BE2C (cell line): ENCODE measurements at regions not wholly inside any gene's neighbourhood (a gene's known extent, or its start where the extent isn't known, plus 50 kb on each side); places are given as distances from the start of the nearest gene placed in this dataset.

Experiments used
- DNase-seq: peaks from one replicate; pipeline ENCODE4 v3.0.0-alpha.2; 2020
- H3K27me3 ChIP-seq: fragments of 250-450 bp; sonication (Bioruptor Pico); 2 replicates; pipeline ENCODE4 v1.5.1; 2020; ENCODE audit warnings: mild to moderate bottlenecking
- H3K36me3 ChIP-seq: fragments of 250-450 bp; sonication (Bioruptor Pico); 2 replicates; pipeline ENCODE4 v1.5.1; 2020; ENCODE audit warnings: mild to moderate bottlenecking
- H3K4me1 ChIP-seq: fragments of 250-450 bp; sonication (Bioruptor Pico); 2 replicates; pipeline ENCODE4 v1.5.1; 2020
- H3K4me3 ChIP-seq: 2 replicates; pipeline ENCODE4 v1.5.1; 2011; ENCODE audit warnings: low read depth, low read length
- H3K9me3 ChIP-seq: fragments of 250-450 bp; sonication (Bioruptor Pico); 2 replicates; pipeline ENCODE4 v1.5.1; 2020
- TF ChIP-seq, protein P1 (sequence below): IDR thresholded peaks from 2 replicates; pipeline ENCODE4 v1.5.1; 2012; ENCODE audit warnings: mild to moderate bottlenecking, low read depth, low read length

DNA sequence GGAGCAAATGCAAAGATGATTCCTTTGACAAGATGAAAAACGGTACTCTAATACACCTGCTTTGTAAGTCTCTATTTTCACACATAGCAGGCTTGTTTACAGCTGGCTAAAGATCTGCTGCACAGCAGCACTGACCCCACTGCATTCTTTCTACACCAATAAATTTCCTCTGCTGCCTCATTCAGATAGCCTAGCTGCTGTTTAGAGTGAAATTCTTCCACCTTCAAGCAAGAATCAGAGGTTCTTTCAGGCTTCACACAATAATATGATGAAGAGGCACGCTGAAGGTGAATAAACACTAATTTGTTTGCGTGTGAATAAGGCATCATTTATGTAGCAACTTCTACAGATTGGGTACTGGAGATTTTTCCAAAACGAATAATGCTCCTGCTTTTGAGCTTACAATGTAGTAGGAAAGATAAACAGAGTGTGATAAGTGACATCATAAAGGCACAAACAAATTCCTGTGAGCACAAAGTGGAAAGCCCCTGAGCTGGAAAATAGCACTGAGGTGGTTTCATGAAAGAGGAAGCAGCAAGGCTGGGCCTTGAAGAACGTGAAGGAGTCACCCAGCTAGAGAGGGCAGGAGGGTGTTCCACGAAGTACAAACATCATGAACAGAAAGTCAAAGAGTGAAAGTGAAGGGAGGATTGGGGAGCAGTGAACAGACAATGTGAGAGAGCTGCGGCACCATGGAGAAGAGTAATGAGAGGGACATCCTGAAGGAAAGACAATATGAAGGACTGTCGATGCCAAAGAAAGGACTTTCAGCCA is 543.4 kb downstream of the CD83 start:
- Histone ChIP-seq H3K36me3 (no peaks in the 10 kb centered on the region), H3K9me3 (no peaks in the 10 kb centered on the region), H3K4me1 (peaks cover 5% of the 10 kb centered on the region; the same call in 1 of the 2 replicates), H3K4me3 (no peak overlapping the region), H3K27me3 (no peaks in the 10 kb centered on the region)
- DNase-seq = no peak
- TF ChIP-seq, protein P1, sequence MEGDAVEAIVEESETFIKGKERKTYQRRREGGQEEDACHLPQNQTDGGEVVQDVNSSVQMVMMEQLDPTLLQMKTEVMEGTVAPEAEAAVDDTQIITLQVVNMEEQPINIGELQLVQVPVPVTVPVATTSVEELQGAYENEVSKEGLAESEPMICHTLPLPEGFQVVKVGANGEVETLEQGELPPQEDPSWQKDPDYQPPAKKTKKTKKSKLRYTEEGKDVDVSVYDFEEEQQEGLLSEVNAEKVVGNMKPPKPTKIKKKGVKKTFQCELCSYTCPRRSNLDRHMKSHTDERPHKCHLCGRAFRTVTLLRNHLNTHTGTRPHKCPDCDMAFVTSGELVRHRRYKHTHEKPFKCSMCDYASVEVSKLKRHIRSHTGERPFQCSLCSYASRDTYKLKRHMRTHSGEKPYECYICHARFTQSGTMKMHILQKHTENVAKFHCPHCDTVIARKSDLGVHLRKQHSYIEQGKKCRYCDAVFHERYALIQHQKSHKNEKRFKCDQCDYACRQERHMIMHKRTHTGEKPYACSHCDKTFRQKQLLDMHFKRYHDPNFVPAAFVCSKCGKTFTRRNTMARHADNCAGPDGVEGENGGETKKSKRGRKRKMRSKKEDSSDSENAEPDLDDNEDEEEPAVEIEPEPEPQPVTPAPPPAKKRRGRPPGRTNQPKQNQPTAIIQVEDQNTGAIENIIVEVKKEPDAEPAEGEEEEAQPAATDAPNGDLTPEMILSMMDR = no peak

DNA sequence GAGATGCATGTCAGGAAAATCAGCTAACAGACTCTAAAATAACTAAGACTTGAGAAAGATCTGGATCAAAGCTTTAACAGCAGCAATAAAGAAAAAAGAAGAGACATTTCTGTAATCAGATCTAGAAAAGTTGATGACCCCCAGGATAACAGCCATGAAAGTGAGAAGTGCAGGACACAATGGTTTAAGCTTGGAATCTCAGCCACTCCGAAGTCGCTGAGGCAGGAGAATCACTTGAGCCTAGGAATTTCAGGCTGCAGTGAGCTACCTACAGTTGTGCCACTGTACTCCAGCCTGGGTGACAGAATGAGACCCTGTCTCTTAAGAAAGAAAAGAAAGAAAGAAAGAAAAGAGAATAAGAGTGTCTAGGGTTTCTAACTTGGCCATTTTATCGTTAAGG is 544.1 kb downstream of the CD83 start:
- peaks cover 5% of the 10 kb centered on the region; the same call in 1 of the 2 replicates for H3K4me1 ChIP-seq
- no peaks in the 10 kb centered on the region for H3K36me3 ChIP-seq
- TF ChIP-seq, protein P1 = no peak
- DNase-seq = no peak
- no peak overlapping the region for H3K4me3 ChIP-seq
- H3K27me3 ChIP-seq = no peaks in the 10 kb centered on the region
- no peaks in the 10 kb centered on the region for H3K9me3 ChIP-seq

DNA sequence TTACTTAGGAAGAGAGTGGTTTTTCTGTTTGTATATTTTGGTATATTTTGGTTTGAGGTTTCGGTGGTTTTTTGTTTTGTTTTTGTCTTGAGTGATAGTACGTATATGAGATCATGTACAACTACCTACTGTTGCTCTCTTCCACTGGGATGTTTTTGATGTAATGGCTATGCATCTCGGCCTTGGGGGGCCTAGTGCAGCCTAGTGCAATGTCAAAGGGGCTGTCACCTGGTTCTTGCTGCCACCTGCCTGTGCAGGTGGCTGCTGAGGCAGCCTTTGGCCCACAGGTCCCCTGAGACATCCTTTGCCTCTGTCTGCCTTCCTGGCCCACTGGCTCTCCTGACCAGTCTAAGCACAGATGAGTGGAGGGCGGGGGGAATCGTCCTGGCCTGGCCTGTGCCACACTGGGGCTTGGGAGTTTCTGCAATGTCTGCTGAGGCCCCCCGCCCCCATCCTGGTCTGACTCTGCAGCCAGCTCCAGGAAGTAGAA is 546.6 kb downstream of the CD83 start:
- Histone ChIP-seq H3K9me3 (no peaks in the 10 kb centered on the region), H3K4me3 (no peak overlapping the region), H3K4me1 (peaks cover 5% of the 10 kb centered on the region; the same call in 1 of the 2 replicates), H3K36me3 (no peaks in the 10 kb centered on the region), H3K27me3 (no peaks in the 10 kb centered on the region)
- TF ChIP-seq, protein P1 = no peak
- DNase-seq = peak; percentile 16

DNA sequence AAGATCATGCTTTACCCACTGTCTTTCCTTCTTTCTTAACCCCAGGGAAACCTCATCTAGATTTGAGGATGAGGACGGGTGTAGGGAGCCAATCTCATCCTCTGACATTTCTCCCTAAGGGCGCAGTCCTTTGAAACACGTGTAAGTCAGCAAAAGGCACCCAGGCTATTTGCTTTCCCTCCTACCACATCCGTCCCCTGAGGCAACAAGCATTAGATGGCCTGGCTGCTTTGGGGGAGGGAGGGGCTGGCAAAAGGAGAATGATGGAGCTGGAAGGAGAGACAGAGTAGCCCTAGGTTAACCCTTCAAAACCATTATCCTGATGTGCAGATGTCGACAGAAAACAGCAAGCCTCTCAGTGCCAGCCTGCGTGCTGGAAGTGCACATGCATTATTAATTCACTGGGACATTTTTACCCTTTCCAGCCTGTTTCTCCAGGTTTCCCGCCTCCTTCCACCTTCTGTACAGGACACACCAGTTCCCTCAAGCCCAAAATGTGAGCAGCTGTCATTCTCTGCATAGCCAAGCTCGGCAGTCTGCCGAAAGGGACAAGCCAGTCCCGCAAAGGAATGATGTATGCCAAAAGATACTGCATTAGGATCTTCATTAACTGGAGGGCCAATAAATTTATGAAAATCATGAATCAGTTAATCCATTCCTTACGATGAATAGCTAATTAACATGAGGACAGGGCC is 547.2 kb downstream of the CD83 start:
- Histone ChIP-seq H3K36me3 (no peaks in the 10 kb centered on the region), H3K4me3 (no peak overlapping the region), H3K27me3 (no peaks in the 10 kb centered on the region), H3K4me1 (peaks cover 5% of the 10 kb centered on the region; the same call in 1 of the 2 replicates), H3K9me3 (no peaks in the 10 kb centered on the region)
- TF ChIP-seq, protein P1 = no peak
- peak; percentile 41 for DNase-seq

DNA sequence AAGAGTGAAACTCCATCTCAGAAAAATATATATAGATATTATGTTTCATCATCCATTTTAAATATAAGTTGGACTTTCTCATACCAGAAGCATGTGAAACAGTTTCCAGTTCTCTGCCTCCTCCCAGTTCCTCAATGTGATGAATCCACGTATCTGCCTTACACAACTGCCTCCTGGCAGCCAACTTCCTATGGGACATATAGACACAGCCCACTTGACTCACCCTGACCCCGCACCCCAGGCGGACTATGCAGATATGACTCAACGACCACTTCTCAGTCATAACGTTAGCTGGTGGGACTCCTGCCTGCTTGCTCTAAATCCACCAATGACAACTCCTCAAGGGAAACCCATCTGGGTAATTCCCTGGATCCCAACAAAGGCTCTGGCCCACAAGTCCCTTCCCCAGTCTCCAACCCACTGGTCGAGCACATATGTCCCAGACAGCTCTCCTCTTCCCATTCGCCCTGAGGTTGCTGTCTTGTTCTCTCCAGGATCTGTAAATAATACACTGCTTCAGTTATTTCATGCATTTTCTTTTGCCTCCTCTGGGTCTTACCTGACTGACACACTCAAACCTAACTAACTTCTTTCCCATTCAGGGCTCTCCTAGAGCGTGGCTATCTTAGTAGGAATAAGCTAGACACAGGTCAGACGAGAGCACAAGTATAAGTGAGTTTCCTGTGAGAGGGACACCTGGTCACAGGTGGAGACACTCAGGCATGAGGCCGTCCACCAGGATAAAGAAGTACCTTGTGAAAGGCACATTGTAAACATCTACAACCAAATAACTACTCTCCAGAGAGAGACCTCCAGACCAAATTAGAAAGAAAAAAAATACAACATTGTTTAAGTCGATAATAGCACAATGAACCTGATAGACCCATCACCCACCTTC is 548.5 kb downstream of the CD83 start:
- peaks cover 5% of the 10 kb centered on the region; the same call in 1 of the 2 replicates for H3K4me1 ChIP-seq
- no peak for DNase-seq
- no peak overlapping the region for H3K4me3 ChIP-seq
- no peaks in the 10 kb centered on the region for H3K27me3 ChIP-seq
- no peaks in the 10 kb centered on the region for H3K9me3 ChIP-seq
- TF ChIP-seq, protein P1 = no peak
- H3K36me3 ChIP-seq = no peaks in the 10 kb centered on the region
